Mesenteric fat pad (tissue), 1 donor: ENCODE measurements at regions not wholly inside any gene's neighbourhood (a gene's known extent, or its start where the extent isn't known, plus 50 kb on each side); places are given as distances from the start of the nearest gene placed in this dataset.

ENCODE experiments used
- DNase-seq: peaks from one replicate; pipeline ENCODE4 v3.0.0-alpha.2; 2020; ENCODE audit warnings: low spot score
- donor health status: DM: yes; HTN: yes; CAD: no.

DNA sequence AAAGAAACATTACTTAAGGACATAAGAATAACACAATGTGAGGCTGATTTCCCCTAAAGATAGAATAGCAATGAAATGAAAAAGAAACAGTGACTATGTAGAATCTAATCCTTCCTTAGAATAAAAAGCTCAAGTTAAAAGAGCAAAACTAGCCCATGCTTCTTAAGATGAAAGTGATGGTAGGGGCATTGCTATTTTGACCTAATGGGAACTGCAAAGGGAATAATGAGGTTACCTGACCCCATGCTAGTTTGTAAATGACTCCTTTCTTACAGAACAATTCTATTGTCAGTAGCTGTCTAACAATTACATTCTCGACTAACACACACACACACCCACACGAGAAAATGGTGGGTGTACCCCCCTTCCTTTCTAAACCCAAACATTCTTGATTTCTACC is 575.8 kb downstream of the CSNK1G3 start:
- DNase-seq = no peak

DNA sequence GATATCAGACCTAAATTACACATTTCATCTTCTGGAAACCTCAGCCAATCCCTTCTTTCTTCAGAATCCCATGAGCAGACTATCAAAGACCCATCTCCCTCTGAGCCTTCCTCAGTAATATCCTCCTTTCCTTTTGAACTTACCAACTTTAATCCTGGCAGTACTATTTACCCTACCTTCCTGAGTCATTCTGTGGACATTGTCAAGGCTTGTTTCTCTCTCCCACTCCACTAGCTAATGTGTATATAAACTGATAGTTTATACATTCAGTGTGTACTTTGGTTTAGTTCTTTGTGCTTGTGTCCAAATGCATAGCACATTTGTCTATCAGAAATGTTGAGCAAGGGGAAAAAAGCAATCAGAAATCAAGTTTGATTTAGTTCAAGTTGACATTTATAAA is 568.3 kb downstream of the CSNK1G3 start:
- no peak for DNase-seq

DNA sequence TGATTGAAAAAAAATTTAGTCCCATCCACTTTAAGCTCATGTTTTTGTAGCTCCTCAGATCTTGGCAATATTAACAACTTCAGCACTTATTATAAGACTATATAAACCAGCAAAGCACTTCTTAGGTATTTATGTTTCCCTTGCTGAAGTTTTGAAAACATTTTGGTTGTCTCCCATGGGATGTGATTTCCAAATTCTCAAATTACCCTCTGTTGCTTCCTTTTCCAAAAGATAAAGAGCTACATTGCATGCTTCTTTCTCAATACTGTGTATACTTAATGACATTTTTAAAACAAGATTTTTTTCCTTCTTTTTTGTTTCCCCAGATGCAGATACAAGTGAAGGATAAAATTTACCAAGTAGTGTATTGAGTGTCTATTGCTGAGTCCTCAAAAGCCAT is 567.1 kb downstream of the CSNK1G3 start:
- no peak for DNase-seq

DNA sequence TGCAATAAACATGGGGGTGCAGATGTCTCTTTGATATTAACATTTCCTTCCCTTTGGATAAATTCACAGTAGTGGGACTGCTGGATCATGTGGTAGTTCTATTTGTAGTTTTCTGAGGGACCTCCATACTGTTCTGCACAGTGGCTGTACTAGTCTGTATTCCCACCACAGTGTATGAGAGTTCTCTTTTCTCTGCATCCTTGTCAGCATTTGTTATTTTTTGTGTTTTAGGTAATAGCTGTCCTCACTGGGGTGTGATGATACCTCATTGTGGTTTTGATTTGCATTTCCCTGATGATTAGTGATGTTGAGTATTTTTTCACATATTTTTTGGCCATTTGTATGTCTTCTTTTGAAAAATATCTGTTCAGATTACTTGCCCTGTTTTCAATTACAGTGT is 562.5 kb downstream of the CSNK1G3 start:
- no peak for DNase-seq

DNA sequence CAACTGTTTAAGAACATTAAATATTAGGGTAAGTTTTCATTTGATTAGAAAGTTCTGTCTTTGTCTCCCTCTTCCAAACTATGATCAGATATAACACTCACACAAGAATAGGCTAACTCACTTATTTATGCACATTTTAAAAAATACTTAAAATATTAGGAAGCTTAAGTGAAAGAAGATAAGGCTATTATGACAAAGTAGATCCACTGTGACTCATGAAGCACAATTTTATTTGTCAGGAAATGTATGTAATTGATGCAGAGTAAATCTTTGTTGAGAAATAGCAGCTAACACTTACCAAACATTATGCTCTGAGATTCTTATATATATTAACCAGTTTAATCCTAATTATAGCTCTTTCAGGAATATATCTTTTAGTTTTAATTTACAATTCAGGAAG is 560.6 kb downstream of the CSNK1G3 start:
- no peak for DNase-seq

DNA sequence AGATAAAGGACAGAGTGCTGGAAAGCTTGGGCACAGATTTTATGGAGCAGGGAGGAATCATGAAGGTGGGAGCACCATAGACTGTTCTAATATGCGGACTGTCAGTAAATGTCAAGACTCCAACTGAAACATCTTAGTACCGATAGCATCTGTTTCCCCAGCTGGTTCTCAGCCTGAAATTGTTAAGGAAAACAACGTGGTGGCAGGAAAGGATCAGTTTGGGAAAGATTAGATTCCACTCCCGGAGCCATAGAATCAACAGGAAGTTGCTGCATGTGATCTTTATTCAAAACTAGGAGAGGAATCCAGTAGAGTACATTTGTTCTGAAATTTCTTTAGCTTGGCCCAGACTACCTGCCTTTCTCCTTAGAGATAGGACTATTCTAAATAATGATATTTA is 559.1 kb downstream of the CSNK1G3 start:
- DNase-seq = no peak

DNA sequence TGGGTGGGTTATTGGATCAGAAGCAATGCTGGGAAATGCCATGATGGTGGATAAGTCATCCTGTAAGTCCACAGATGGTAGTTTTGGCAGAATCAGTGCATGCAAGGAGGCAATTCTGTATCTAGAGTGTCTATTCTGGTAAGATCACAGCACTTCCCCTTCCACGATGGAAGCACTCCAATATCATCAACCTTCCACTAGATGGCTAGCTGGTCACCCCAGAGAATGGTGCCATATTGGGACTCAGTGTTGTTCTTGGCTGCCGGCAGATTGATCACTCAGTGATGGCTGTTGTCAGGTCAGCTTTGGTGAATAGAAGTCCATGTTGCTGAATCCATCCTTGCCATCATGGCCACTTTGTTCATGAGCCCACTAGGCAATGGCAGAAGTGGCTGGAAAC is 553.5 kb downstream of the CSNK1G3 start:
- no peak for DNase-seq

DNA sequence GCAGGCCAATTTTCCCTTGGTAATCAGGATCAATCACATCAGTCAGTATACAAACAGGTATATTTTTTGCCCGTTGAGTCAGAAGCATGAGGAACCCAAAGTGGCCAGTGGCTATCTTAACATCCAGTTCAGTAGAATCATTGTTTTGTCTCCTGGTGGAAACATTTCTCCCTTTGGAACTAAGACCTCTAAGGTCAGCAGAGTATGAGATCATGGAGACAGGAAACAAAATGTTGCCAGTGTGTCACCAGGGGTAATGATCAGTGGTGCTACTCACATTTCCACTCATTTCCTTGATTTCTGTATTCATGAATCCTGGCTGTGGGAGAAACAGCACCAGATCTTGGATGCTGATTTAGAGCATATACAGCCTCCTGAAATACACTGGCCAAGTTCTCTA is 553.0 kb downstream of the CSNK1G3 start:
- DNase-seq = no peak

DNA sequence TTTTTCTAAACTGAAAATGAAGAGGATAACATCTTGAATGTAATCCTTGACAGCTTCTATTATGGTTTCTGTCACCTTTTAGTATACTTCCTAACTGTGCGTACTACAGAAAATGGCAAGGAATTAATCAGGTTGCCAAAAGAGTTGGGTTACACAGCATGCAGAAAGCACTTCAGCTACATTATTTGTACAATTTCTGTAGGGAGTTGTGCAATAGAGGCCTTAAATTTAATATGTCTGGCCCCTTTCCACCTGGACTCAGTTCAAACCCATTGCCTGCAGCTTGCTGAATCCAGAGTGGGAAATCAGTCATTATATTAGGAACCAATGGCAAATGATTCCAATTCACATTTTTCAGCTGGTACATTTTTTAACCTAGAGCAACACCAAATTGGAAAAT is 549.7 kb downstream of the CSNK1G3 start:
- DNase-seq = no peak

DNA sequence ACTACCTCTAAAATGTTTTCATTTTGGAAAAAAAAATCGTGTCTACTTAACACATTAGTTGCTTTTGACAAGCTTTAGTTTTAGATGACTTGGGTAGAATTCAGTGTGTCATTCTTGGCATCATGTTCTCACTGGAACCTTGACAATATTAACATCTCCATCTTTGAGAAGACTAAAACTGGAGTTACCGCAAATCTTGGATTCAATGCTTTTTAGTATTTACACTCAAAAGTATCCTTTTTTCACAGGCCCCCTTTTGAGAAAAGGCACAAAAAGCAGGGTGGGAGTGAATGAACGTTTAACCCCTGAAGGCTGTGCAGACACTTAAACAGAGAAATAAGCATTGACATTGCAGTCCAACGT is 549.1 kb downstream of the CSNK1G3 start:
- DNase-seq = no peak

DNA sequence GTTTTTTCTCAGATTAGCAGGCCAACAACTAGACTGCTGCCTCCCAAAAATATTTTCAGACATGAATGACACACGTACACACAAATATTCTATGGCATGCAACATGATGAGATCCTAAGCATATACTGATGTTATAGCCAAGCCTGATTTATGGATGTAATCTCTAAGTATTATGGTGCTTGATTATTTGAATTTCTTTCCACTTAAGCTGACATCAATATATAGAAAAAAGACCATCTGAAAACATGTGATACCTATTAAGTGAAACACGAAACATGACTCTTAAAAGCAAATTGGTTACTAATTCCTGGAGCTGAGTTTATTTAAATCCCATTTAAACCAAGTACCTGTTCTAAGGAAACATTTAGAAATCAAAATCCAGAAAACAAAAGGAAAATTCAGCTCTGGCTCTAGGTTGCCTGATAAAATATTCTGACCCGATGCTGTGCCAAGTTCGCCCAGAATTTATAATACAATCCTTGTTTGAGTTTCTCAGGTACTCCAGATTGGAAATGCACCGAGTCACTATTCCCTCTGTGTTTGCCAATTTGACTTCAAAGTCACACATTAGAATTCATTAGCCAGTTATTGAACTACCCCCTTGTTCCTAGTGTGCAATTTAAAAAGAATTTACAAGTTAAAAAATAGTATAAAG is 548.6 kb downstream of the CSNK1G3 start:
- DNase-seq = no peak

DNA sequence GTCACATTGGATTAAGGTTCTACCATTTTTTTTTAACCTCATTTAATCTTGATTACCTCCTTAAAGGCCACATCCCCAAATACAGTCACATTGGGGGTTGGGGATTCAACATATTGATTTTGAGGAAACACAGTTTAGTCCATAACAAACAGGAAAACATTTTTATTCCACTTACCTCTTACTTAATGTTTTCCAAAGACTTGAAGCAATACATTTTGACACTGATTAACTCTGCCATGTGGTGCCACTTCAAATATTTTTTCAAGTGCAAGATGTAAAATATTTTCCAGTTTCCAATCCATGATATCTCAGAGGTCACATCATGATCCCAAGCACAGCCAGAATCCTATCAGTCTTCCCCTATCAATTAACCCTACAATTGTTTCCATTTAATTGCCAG is 548.0 kb downstream of the CSNK1G3 start:
- DNase-seq = no peak

DNA sequence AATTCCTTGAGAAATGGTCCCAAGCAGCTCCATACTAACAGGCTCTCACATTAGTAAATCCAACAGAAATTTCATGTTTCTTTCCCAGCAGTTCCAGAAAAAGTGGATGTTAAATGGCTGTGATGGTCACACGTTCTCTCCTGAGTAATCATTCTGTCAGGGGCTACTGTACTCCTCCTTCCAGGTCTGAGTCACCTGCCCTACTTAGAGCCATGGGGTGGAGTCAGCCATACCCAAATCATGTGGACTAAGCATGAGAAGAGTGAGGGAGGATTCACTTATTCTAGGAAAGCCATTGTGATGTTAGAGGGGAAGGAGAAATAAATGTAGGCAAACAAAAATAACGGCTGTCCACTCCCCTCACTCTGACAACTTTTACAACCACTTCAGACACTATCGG is 547.2 kb downstream of the CSNK1G3 start:
- no peak for DNase-seq

DNA sequence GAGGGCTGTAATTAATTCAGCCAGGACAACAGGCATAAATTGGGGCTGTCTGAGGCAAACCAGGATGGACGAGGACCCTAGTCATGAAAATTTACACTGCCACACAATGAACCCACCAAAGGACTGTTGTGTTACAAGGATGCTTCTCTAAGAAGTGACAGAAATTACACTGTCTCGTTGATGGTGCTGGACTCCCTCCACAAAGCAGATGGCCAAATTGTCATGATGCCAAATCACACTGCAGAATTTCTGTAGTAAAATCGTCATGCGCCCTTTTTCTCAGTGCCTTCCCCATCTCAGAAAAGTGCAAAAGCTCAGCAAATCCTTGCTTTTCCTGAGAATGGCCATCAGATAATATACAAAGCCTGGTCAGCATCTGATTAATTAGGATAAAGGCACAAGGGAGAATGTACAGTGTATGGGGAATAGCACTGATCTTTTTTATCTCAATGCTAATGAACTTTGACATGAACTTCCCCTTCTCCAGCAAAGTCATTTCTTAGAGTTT is 545.8 kb downstream of the CSNK1G3 start:
- DNase-seq = no peak

DNA sequence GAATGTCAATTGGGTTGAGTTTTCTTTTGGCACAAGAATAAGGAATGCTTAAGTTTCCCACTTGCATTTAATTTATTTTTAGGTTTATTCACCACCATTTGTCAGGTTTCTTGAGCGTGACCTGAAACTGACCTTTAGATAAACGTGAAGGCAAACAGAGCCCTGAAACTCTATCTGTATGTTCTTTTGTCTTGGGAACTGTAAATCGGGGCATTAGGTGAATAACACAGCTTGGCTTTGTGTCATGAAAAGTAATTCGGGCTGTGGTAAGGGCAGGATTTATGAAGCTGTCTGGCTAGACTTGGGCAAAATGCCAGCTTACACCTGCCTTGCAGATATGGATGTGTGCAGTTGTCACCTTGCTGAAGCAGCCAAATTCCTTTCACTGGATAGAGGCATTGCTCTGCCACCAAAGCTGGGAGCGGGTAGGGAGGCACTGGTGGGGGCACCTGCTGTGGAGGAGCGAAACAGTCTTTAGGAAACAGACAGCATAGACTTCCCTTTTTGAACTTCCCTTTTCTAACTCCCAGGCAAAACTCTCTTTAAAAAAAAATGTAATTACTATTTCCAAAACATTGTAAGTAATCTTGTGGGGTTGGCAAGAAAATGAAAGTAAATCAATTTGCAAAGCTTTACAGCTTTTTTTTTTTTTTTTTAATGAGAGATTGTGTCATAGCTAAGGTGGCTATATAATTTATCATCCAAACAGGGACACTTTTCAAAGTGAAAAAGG is 545.2 kb downstream of the CSNK1G3 start:
- no peak for DNase-seq

DNA sequence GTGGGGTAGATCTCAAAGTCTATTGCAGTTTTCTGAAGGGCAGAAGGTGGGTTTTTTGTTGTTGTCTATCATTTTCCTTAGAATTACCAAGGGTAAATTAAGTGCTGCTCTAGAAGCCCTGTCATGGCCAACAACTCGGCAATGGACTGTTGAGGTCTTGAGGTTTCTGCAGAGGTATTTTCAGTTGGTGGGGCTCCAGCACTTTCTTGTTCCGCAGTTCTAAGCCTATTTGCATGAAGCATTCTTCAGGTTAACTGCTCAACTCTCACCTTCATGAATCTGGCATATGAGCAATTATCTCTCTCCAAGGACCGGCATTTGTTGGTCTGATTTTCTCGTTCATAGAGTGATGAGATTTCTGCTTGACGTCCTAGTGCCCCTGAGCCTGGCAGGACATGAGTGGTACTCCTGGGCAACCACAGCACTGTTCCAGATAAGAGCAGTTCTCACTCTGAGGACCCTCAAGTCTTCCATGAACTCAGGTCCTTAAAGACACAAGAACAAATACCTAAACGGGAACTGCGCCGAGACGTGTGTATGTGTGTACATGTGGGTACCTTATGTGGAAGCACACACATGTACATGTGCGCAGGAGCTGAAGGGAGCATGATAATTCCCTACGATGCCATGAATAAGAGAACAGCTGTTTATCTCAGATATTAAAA is 544.5 kb downstream of the CSNK1G3 start:
- no peak for DNase-seq

DNA sequence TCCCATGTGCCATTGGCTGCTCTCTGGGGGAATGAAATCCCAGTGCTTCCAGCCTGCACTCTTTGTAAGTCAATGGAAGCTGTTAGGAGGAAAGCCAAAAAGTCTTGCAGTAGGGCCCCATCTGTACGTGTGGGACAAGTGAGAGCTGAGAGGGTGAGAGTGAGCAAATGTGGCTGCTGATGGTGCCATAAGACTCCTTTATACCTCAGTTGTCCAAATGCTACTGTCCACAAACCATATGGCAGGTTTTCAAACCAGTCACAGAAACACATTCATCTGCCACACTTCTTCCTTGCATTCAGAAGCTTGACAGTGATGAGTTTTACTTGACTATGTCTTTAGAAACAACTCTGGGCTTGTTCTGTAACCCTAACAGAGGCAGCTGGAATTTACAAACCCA is 543.8 kb downstream of the CSNK1G3 start:
- no peak for DNase-seq

DNA sequence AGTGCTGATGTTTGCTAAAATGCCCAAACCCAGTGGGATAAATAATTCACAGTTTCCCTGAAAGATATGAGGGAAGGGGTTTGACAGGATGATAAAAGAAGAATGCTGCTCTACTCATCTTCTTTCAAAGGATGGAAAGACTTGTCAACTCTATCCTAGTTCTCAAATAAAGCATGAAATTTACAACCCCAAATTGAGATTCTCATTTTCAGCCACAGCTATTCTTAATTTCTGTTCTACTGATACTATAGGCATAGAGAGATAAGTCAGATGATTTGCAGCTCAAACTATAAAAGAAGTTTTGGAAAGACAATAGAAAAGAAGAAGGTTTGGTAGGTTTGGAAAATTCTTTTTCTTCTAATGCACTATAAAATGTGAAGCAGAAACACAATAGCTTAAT is 542.6 kb downstream of the CSNK1G3 start:
- no peak for DNase-seq

DNA sequence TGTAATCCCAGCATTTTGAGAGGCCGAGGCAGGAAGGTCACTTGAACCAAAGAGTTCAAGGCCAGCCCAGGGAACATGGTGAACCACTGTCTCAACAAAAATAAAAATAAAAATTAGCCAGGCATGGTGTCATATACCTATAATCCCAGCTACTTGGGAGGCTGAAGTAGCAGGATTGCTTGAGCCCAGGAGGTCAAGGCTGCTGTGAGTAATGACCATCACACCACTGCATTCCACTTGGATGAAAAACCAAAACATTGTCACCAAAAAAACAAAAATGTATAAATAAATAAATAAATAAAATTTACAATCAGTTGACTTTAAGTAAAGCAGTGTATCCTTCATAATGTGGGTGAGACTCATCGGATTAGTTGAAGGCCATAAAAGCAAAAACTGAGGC is 541.4 kb downstream of the CSNK1G3 start:
- no peak for DNase-seq

DNA sequence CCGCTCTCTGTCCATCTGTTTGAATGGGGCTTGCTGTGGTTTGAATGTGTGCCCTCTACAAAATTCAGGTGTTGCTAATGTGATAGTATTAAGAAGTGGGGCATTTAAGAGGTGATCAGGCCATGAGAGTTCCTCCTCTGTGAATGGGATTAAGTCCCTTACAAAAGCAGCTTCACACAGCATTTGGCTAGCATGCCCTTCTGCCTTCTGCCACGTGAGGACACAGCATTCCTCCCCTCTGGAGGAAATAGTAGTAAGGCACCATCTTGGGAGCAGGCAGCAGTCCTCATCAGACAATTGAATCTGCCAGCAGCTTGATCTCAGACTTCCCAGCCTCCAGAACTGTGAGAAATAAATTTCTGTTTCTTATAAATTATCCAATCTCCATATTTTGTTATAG is 540.2 kb downstream of the CSNK1G3 start:
- no peak for DNase-seq

DNA sequence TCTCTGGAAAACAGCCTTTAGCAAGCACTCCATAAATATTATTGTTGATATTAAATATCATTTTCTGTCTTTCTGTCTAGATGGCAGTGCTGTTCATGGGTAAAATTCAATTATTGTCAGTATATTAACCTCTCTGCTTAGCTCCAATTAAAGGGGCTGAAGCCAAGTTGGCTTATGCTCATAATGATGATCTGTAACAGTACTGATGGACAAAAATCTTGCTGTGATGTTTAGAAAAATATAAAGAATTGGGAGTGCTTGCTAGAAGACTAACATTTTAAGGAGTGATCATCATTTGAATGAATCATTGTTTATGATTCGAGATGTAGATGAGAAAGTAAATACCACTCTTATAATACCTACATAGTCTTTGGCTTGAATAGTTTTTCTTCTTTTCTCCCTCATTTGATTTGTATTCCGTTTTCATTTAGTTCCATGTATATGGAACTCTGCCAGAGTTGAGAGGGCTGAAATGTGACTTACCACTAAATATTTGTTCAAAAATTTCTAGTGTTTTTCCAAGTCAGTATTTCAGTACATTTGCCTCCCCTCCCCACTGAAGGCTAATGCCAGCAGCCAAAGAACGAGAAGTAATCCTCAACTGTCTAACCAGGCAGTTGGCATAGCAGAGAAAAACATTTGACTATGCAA is 538.3 kb downstream of the CSNK1G3 start:
- no peak for DNase-seq

DNA sequence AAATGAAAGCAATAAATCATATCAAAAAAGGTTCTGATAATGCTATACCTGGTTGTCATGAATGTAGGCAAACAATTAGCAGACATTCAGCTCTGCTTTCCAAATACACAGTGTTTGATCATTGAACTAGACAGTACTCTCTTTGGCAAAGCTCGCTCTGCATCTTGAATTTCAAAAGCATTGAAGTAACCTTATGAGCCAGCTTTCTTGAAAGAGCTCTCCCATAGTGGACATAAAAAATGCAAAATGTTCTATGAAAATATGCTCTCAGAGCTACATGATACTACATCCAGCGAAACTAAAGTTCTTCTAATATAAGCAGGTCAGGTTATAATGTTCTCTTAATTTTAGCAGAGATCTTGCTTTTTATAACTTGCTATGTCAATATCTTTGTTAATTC is 533.4 kb downstream of the CSNK1G3 start:
- no peak for DNase-seq
